PC-3 (cell line): ENCODE measurements at regions not wholly inside any gene's neighbourhood (a gene's known extent, or its start where the extent isn't known, plus 50 kb on each side); places are given as distances from the start of the nearest gene placed in this dataset.

Experiments used
- CTCF ChIP-seq: fragments of 300-600 bp; sonication (generic); conservative IDR thresholded peaks from 2 replicates; pipeline ENCODE4 v1.5.1; 2017; ENCODE audit warnings: antibody characterized with exemption, low read depth, mild to moderate bottlenecking, low read length
- EZH2 ChIP-seq: fragments of 300-600 bp; sonication (generic); IDR thresholded peaks from one replicate; pipeline ENCODE4 v1.6.1; 2017; ENCODE audit warnings: antibody characterized with exemption, mild to moderate bottlenecking, low read length; ENCODE audit not compliant: unreplicated experiment

- TF ChIP-seq CTCF (no peak), EZH2 (no peak)
These were observed 181.9 kb upstream of the MSX2 start for GRCh38 chr5:174542471-174542870.
